ENCODE measurements at regions not wholly inside any gene's neighbourhood (a gene's known extent, or its start where the extent isn't known, plus 50 kb on each side); places are given as distances from the start of the nearest gene placed in this dataset.
"Not testable (repeated sequence)": the region's sequence is repeated elsewhere in the genome, so short reads cannot be mapped to it uniquely, and the experiment has no call there.

DNA sequence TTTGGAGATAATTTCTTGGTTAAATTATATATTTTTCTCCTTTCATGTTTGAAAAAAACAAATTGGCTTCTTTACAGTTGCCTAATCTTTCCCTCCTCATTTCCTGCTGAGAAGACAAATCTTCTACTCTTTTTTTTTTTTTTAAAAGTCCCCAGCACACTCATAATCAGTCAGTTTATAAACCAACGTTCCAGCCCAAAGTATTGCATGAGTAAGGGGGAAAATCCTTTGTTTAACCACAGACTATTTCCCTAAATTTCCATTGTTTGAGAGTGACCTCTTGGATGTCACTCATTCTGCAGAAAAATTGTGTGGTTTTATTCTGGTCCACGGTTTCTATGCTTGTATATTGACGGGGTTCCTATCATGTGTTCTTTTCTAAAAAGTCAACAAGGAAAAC, 55.1 kb upstream of the TLR4 start:
- no peaks in the 10 kb centered on the region for H3K9me3 ChIP-seq
- H3K4me3 ChIP-seq, result no peak overlapping the region
- TF ChIP-seq POLR2A (IDR thresholded peaks at IDR 0.05), result no peak
- TF ChIP-seq, protein P1, sequence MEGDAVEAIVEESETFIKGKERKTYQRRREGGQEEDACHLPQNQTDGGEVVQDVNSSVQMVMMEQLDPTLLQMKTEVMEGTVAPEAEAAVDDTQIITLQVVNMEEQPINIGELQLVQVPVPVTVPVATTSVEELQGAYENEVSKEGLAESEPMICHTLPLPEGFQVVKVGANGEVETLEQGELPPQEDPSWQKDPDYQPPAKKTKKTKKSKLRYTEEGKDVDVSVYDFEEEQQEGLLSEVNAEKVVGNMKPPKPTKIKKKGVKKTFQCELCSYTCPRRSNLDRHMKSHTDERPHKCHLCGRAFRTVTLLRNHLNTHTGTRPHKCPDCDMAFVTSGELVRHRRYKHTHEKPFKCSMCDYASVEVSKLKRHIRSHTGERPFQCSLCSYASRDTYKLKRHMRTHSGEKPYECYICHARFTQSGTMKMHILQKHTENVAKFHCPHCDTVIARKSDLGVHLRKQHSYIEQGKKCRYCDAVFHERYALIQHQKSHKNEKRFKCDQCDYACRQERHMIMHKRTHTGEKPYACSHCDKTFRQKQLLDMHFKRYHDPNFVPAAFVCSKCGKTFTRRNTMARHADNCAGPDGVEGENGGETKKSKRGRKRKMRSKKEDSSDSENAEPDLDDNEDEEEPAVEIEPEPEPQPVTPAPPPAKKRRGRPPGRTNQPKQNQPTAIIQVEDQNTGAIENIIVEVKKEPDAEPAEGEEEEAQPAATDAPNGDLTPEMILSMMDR (IDR thresholded peaks at IDR 0.05), result no peak
- TF ChIP-seq POLR2AphosphoS5 (IDR thresholded peaks at IDR 0.05; ENCODE audit: insufficient read depth in 1 of 2, low read depth in 1 of 2), result no peak
- H3K4me1 ChIP-seq, result no peaks in the 10 kb centered on the region
- H3K36me3 ChIP-seq, result no peaks in the 10 kb centered on the region
- DNase-seq (ENCODE audit: extremely low spot score in 2 of 2), result no peak
- H3K27ac ChIP-seq, result no peak overlapping the region
- H3K27me3 ChIP-seq, result no peaks in the 10 kb centered on the region
- intact Hi-C loops (cut with DNase I), result no loop called here

DNA sequence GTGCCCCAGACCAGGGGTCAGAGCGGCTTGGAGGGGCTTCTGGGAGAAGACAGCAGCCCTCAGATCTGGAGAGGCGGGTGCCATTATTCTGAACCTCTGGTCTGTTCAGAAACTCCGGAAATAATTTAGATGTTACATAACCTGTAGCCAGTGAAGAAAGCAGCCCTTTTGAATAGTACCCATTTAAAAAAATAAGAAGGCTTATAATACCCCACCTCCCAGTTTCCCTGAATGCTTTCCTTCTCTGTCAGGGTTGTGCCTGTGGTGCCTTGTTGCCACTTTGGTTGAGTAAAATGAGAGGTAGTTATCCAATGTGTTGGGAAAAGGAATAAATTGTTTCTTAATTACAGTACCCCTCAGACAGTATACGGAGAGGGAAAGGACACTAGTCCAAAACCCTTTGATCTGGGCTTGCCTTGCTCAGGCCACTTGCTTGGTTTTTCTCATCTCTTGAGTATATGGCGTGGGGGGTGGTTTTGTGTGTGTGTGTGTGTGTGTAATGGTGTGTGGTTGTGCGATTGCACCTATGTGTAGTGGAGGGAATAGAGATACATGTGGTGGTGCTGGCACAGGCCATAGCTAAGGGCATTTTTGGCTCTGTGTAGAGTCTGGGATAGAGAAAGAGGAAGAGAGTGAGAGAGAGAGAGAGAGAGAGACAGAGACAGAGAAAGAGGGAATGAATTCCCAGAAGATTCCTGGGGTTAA, 59.1 kb upstream of the TLR4 start:
- no peaks in the 10 kb centered on the region for H3K27me3 ChIP-seq
- H3K4me3 ChIP-seq, result no peak overlapping the region
- H3K36me3 ChIP-seq, result no peaks in the 10 kb centered on the region
- no peaks in the 10 kb centered on the region for H3K4me1 ChIP-seq
- TF ChIP-seq, protein P1 (IDR thresholded peaks at IDR 0.05), result no peak
- no peak for TF ChIP-seq POLR2AphosphoS5 (IDR thresholded peaks at IDR 0.05; ENCODE audit: insufficient read depth in 1 of 2, low read depth in 1 of 2)
- H3K27ac ChIP-seq, result no peak overlapping the region
- intact Hi-C loops (cut with DNase I), result no loop called here
- H3K9me3 ChIP-seq, result no peaks in the 10 kb centered on the region
- no peak for DNase-seq (ENCODE audit: extremely low spot score in 2 of 2)

DNA sequence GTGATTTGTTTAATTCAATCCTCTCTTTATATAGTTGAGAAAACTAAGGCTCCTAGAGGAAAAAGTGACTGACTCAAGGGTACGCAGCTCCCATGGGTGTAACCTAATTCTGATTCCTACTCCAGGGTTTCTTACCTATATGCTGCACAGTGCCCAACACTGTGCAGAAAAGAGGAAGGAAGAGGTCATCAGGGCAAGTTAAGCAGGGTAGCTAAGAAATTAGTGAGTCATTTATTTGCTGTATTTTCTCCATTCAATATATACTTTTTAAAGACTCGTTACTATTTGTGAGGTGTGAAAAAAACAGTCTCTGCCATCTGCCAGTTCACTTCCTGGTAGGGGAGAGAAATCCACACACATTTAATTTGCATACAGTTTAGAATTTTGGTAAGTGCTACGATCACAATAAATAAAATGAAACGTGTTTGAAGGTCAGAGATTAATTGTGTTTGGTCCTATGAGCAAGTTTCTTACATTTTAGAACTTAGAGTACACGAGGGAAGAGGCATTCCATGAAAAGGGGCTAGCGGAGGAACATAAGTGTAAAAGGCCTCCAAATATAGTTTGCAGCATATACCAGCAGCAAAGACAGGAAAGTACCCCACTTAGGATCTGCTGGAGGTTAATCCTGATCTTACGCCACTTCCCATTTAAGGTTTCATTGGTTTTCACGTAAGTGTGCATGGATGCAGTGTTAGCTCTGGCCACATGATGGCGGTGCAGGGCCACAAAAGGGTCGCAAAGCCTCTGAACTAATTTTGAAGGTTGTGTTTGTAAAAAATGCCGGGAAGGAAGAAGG, 59.9 kb upstream of the TLR4 start:
- TF ChIP-seq, protein P1 (IDR thresholded peaks at IDR 0.05), result peak; percentile 78 to 90 (median 82)
- TF ChIP-seq POLR2A (IDR thresholded peaks at IDR 0.05), result no peak
- H3K9me3 ChIP-seq, result no peaks in the 10 kb centered on the region
- H3K4me1 ChIP-seq, result no peaks in the 10 kb centered on the region
- no peak for DNase-seq (ENCODE audit: extremely low spot score in 2 of 2)
- H3K4me3 ChIP-seq, result no peak overlapping the region
- no peak overlapping the region for H3K27ac ChIP-seq
- H3K36me3 ChIP-seq, result no peaks in the 10 kb centered on the region
- no peaks in the 10 kb centered on the region for H3K27me3 ChIP-seq
- intact Hi-C loops (cut with DNase I), result no loop called here

DNA sequence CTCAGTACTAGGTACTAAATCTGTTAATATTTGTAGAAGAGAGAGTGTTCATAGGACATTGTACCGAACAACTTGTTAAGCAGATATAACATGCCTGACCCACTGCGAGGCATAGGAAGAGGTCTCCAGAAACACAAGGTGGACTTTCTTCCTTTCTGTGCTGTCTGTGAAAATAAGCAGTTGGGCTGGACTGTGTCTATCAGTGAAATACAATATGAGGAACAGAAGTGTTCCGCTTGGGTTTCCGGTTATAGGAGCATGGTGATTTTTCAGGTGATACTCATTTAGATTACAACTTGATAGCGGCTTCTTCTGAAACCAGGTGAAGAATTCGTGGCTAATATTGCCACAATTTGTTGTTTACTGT, 60.9 kb upstream of the TLR4 start:
- Histone ChIP-seq H3K9me3 (no peaks in the 10 kb centered on the region), H3K4me1 (no peaks in the 10 kb centered on the region), H3K4me3 (no peak overlapping the region), H3K27me3 (no peaks in the 10 kb centered on the region), H3K27ac (no peak overlapping the region), H3K36me3 (no peaks in the 10 kb centered on the region)
- DNase-seq (ENCODE audit: extremely low spot score in 2 of 2), result no peak
- intact Hi-C loops (cut with DNase I), result no loop called here
- TF ChIP-seq POLR2AphosphoS5 (IDR thresholded peaks at IDR 0.05; ENCODE audit: insufficient read depth in 1 of 2, low read depth in 1 of 2), result no peak
- no peak for TF ChIP-seq POLR2A (IDR thresholded peaks at IDR 0.05)
- TF ChIP-seq, protein P1 (IDR thresholded peaks at IDR 0.05), result no peak

DNA sequence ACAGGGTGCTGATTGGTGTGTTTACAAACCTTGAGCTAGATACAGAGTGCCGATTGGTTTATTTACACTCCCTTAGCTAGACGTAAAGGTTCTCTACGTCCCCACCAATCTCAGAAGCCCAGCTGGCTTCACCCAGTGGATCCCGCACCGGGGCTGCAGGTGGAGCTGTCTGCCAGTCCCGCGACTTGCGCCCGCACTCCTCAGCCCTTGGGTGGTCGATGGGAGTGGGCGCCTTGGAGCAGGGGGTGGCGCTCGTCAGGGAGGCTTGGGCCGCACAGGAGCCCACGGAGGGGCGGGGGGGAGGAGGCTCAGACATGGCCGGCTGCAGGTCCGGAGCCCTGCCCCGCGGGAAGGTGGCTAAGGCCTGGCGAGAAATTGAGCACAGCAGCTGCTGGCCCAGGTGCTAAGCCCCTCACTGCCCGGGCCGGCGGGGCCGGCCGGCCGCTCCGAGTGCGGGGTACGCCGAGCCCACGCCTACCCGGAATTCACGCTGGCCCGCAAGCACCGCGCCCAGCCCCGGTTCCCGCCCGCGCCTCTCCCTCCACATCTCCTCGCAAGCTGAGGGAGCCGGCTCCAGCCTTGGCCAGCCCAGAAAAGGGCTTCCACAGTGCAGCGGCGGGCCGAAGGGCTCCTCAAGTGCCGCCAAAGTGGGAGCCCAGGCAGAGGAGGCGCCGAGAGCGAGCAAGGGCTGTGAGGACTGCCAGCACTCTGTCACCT, 61.5 kb upstream of the TLR4 start:
- H3K4me1 ChIP-seq; H3K4me3 ChIP-seq; H3K9me3 ChIP-seq; H3K36me3 ChIP-seq; DNase-seq (ENCODE audit: extremely low spot score in 2 of 2); H3K27ac ChIP-seq; intact Hi-C loops (cut with DNase I); H3K27me3 ChIP-seq: not testable (repeated sequence)
